ENCODE measurements at regions not wholly inside any gene's neighbourhood (a gene's known extent, or its start where the extent isn't known, plus 50 kb on each side); places are given as distances from the start of the nearest gene placed in this dataset.
A peak's percentile ranks its signal among the peaks of the same experiment; 100 is the strongest.

GRCh38 chr1:201734786-201735185 lies 94.2 kb upstream of the IPO9 start:
- no peak for DNase-seq
- no peaks in the 10 kb centered on the region for H3K36me3 Mint-ChIP-seq
- peaks cover 7% of the 10 kb centered on the region for H3K4me1 Mint-ChIP-seq
- H3K27me3 Mint-ChIP-seq: peaks cover 3% of the 10 kb centered on the region
- no peak overlapping the region for H3K27ac Mint-ChIP-seq
- H3K9me3 Mint-ChIP-seq: no peaks in the 10 kb centered on the region
- H3K4me3 Mint-ChIP-seq: no peak overlapping the region

DNA sequence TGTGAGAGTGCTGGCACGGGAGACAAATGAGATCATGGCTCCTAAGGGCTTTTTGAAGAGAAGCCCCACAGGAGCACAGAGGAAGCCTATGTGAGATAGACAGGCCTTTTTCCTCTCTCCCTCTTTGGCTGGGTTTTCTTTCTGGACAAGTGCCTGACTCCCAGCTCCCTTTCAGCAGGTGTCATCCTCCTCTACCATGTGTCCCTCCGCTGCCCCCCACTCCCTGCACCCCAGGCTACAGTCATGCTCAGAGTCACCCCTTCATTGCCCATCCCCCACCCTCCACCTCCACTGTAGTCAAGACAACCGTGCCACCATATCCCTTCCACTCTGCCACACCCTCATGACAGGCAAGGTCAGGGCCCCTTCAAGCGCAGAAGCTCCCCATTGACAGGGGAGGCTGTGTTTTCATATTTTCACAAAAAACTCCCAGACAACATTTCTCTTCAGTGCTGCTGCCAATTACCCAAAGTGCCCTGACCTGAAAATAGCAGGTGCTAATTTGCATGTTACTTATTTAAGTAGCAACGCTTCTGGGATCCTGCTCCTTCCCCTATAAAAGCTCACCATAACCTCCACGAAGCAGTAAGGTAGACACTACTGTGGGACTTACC lies 92.1 kb upstream of the IPO9 start:
- Mint-ChIP-seq H3K4me3 (no peak overlapping the region), H3K27me3 (peaks cover 6% of the 10 kb centered on the region), H3K9me3 (no peaks in the 10 kb centered on the region)

GRCh38 chr1:201737352-201738060 lies 91.5 kb upstream of the IPO9 start:
- no peaks in the 10 kb centered on the region for H3K9me3 Mint-ChIP-seq
- no peak overlapping the region for H3K27ac Mint-ChIP-seq
- H3K4me3 Mint-ChIP-seq: no peak overlapping the region
- peaks cover 6% of the 10 kb centered on the region for H3K27me3 Mint-ChIP-seq
- peaks cover 12% of the 10 kb centered on the region for H3K4me1 Mint-ChIP-seq
- no peak for DNase-seq
- H3K36me3 Mint-ChIP-seq: no peaks in the 10 kb centered on the region

More for the DNA sequence above, 92.1 kb upstream of the IPO9 start:
- Mint-ChIP-seq H3K4me1 (peaks cover 12% of the 10 kb centered on the region), H3K27ac (no peak overlapping the region), H3K36me3 (no peaks in the 10 kb centered on the region)
- DNase-seq: no peak

- Mint-ChIP-seq H3K4me1 (peaks cover 12% of the 10 kb centered on the region), H3K27ac (no peak overlapping the region), H3K27me3 (peaks cover 6% of the 10 kb centered on the region), H3K9me3 (no peaks in the 10 kb centered on the region), H3K4me3 (peak overlapping the region; percentile 83), H3K36me3 (no peaks in the 10 kb centered on the region)
- no peak for DNase-seq
These were observed 89.9 kb upstream of the IPO9 start for GRCh38 chr1:201739080-201739479.

GRCh38 chr1:201739492-201740085 lies 89.4 kb upstream of the IPO9 start:
- Mint-ChIP-seq H3K27ac (no peak overlapping the region), H3K4me3 (peak overlapping the region; percentile 83), H3K9me3 (no peaks in the 10 kb centered on the region), H3K27me3 (peaks cover 6% of the 10 kb centered on the region), H3K4me1 (peaks cover 12% of the 10 kb centered on the region), H3K36me3 (no peaks in the 10 kb centered on the region)
- DNase-seq: peak; percentile 61

- Mint-ChIP-seq H3K27me3 (peaks cover 6% of the 10 kb centered on the region), H3K36me3 (no peaks in the 10 kb centered on the region), H3K9me3 (no peaks in the 10 kb centered on the region), H3K4me1 (peaks cover 12% of the 10 kb centered on the region), H3K4me3 (peak overlapping the region; percentile 83), H3K27ac (no peak overlapping the region)
- DNase-seq: no peak
These were observed 88.8 kb upstream of the IPO9 start for GRCh38 chr1:201740086-201740541.

GRCh38 chr1:201740670-201741111 lies 88.3 kb upstream of the IPO9 start:
- DNase-seq: no peak
- peak overlapping the region; percentile 39 for H3K27ac Mint-ChIP-seq
- H3K36me3 Mint-ChIP-seq: no peaks in the 10 kb centered on the region
- H3K9me3 Mint-ChIP-seq: no peaks in the 10 kb centered on the region
- H3K4me3 Mint-ChIP-seq: peak overlapping the region; percentile 83
- peaks cover 12% of the 10 kb centered on the region for H3K4me1 Mint-ChIP-seq
- peaks cover 6% of the 10 kb centered on the region for H3K27me3 Mint-ChIP-seq

GRCh38 chr1:201741763-201742342 lies 87.1 kb upstream of the IPO9 start:
- H3K27ac Mint-ChIP-seq: no peak overlapping the region
- no peaks in the 10 kb centered on the region for H3K36me3 Mint-ChIP-seq
- H3K4me1 Mint-ChIP-seq: peaks cover 12% of the 10 kb centered on the region
- H3K9me3 Mint-ChIP-seq: no peaks in the 10 kb centered on the region
- H3K4me3 Mint-ChIP-seq: no peak overlapping the region
- H3K27me3 Mint-ChIP-seq: peaks cover 6% of the 10 kb centered on the region
- DNase-seq: no peak

- no peak for DNase-seq
- no peak overlapping the region for H3K4me3 Mint-ChIP-seq
- H3K27ac Mint-ChIP-seq: no peak overlapping the region
- H3K36me3 Mint-ChIP-seq: no peaks in the 10 kb centered on the region
- peaks cover 6% of the 10 kb centered on the region for H3K27me3 Mint-ChIP-seq
- peaks cover 12% of the 10 kb centered on the region for H3K4me1 Mint-ChIP-seq
- H3K9me3 Mint-ChIP-seq: no peaks in the 10 kb centered on the region
These were observed 86.5 kb upstream of the IPO9 start for GRCh38 chr1:201742476-201742875.

GRCh38 chr1:201742955-201743805 lies 85.8 kb upstream of the IPO9 start:
- H3K27ac Mint-ChIP-seq: no peak overlapping the region
- H3K9me3 Mint-ChIP-seq: no peaks in the 10 kb centered on the region
- no peak overlapping the region for H3K4me3 Mint-ChIP-seq
- H3K36me3 Mint-ChIP-seq: no peaks in the 10 kb centered on the region
- peaks cover 12% of the 10 kb centered on the region for H3K4me1 Mint-ChIP-seq
- no peak for DNase-seq
- peaks cover 6% of the 10 kb centered on the region for H3K27me3 Mint-ChIP-seq

DNA sequence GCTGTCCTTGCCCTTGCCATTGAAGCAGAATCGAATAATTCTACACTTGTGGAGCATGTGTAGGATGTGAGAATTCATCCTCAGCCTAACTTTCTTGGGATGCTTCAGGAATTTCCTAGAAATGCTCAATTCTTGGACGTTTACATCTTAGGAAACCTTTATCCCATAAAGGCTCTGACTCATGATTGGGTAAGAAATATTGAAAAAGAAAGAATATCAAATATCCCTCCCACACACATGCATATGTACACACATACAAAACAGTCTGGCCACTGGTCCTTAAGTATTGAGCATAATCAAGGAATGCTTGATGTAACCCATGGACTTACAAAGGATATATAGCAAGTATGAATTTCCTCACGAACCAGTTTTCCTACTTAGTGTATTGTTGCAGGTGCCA lies 83.9 kb upstream of the IPO9 start:
- Mint-ChIP-seq H3K27me3 (peaks cover 6% of the 10 kb centered on the region), H3K36me3 (no peaks in the 10 kb centered on the region), H3K9me3 (no peaks in the 10 kb centered on the region), H3K4me3 (no peak overlapping the region), H3K4me1 (peaks cover 5% of the 10 kb centered on the region), H3K27ac (no peak overlapping the region)
- no peak for DNase-seq

GRCh38 chr1:201746156-201746555 lies 82.8 kb upstream of the IPO9 start:
- Mint-ChIP-seq H3K27me3 (no peaks in the 10 kb centered on the region), H3K27ac (no peak overlapping the region), H3K36me3 (no peaks in the 10 kb centered on the region), H3K4me1 (peaks cover 4% of the 10 kb centered on the region), H3K9me3 (no peaks in the 10 kb centered on the region), H3K4me3 (no peak overlapping the region)
- no peak for DNase-seq

- no peak for DNase-seq
- H3K4me3 Mint-ChIP-seq: no peak overlapping the region
- H3K36me3 Mint-ChIP-seq: no peaks in the 10 kb centered on the region
- no peaks in the 10 kb centered on the region for H3K27me3 Mint-ChIP-seq
- H3K4me1 Mint-ChIP-seq: peaks cover 7% of the 10 kb centered on the region
- H3K9me3 Mint-ChIP-seq: no peaks in the 10 kb centered on the region
- H3K27ac Mint-ChIP-seq: no peak overlapping the region
These were observed 81.7 kb upstream of the IPO9 start for GRCh38 chr1:201747261-201747660.

DNA sequence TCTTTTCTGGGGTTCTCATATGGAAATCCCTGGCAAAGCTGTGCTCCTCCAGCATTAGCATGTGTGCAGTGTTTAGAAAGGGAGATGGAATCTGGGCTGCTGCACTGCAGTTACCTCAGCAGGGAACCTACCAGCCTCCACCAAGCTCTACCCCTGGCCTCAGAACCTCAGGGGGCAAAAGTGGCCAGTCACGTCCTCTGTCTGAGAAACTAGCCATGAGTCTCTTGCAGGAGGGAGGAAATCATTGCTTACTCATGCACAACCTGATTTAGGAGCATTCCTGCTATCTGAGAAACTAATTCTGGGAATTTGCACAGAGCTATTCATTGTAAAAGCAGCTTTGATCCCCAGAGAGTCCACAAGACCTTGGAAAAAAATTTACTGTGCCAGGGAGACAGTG lies 80.6 kb upstream of the IPO9 start:
- Mint-ChIP-seq H3K4me1 (peaks cover 7% of the 10 kb centered on the region), H3K27me3 (no peaks in the 10 kb centered on the region), H3K36me3 (no peaks in the 10 kb centered on the region), H3K27ac (no peak overlapping the region), H3K9me3 (no peaks in the 10 kb centered on the region), H3K4me3 (no peak overlapping the region)
- DNase-seq: no peak

All from activated naive CD8-positive, alpha-beta T cell treated with anti-CD3 and anti-CD28 coated beads for 36 hours (primary cell).